Lung (tissue), 11 donors: ENCODE measurements at regions not wholly inside any gene's neighbourhood (a gene's known extent, or its start where the extent isn't known, plus 50 kb on each side); places are given as distances from the start of the nearest gene placed in this dataset.
A peak's percentile ranks its signal among the peaks of the same experiment; 100 is the strongest.
"Not testable (repeated sequence)": the region's sequence is repeated elsewhere in the genome, so short reads cannot be mapped to it uniquely, and the experiment has no call there.

Experiments
- ATAC-seq: fragments of 200-7000 bp; cut with Tn5 transposase; one replicate; pipeline ENCODE4 v1.9.1; 2020; ENCODE audit warnings: moderate number of reproducible peaks; ENCODE audit not compliant: insufficient read depth, low FRiP score
- DNase-seq, 3 donors: peaks; one replicate each; pipeline ENCODE4 v3.0.0-alpha.2; 2013 to 2017
- H3K27ac ChIP-seq, 2 donors: one replicate each; pipeline ENCODE4 v1.5.1; 2013; ENCODE audit warnings: mild to moderate bottlenecking in 2 of 2, moderate library complexity in 2 of 2, control low read depth in 1 of 2, inconsistent platforms in 1 of 2, low read depth in 1 of 2, low read length in 1 of 2
- H3K27me3 ChIP-seq, 3 donors: one replicate each; pipeline ENCODE4 v1.5.1; 2013; ENCODE audit warnings: low read length in 2 of 3; ENCODE audit not compliant: control insufficient read depth in 3 of 3, insufficient read depth in 3 of 3
- H3K36me3 ChIP-seq, 4 donors: one replicate each; pipeline ENCODE4 v1.5.1; 2013; ENCODE audit warnings: low read length in 4 of 4, mild to moderate bottlenecking in 1 of 4, moderate library complexity in 1 of 4; ENCODE audit not compliant: control insufficient read depth in 4 of 4, insufficient read depth in 4 of 4
- H3K4me1 ChIP-seq, 5 donors: one replicate each; pipeline ENCODE4 v1.5.1; 2013; ENCODE audit warnings: low read length in 5 of 5, mild to moderate bottlenecking in 2 of 5, moderate library complexity in 1 of 5; ENCODE audit not compliant: control insufficient read depth in 5 of 5, insufficient read depth in 5 of 5
- H3K4me3 ChIP-seq: one replicate; pipeline ENCODE4 v1.5.1; 2013; ENCODE audit warnings: mild to moderate bottlenecking, control low read depth, moderate library complexity
- H3K9ac ChIP-seq, 2 donors: one replicate each; pipeline ENCODE4 v1.5.1; 2013; ENCODE audit warnings: low read length in 2 of 2, control low read depth in 1 of 2; ENCODE audit not compliant: insufficient read depth in 1 of 2
- H3K9me3 ChIP-seq, 4 donors: one replicate each; pipeline ENCODE4 v1.5.1; 2013; ENCODE audit warnings: low read length in 3 of 4, mild to moderate bottlenecking in 1 of 4, moderate library complexity in 1 of 4; ENCODE audit not compliant: control insufficient read depth in 4 of 4, insufficient read depth in 3 of 4
- WGBS, 2 donors: extraction: QIAGEN DNeasy Blood & Tissue Kit; methylation state at CpG; one replicate each; pipeline ENCODE4 v1.1.7; 2013; 5-methylcytosine and 5-hydroxymethylcytosine counted together
- TF ChIP-seq, protein P1 (sequence below): IDR thresholded peaks from 2 replicates; pipeline ENCODE4 v1.5.1; 2012; ENCODE audit warnings: mild to moderate bottlenecking; ENCODE audit errors: control extremely low read depth, extremely low read depth
- donor health status: control.
- donor health status: control.
- donor health status: Bipolar disorder and iron deficiency.
- donor health status: healthy.
- donor health status: DM: yes; HTN: yes; CAD: no.

- no peaks in the 10 kb centered on the region for H3K4me1 ChIP-seq
- H3K27ac ChIP-seq = no peak overlapping the region
- ATAC-seq (no peak), DNase-seq (no peak)
- H3K9me3 ChIP-seq = peaks cover 0 to 3% (median 0%) of the 10 kb centered on the region in 4 donors
- no peak overlapping the region for H3K4me3 ChIP-seq
- no peaks in the 10 kb centered on the region for H3K36me3 ChIP-seq
- no peak overlapping the region for H3K9ac ChIP-seq
- no peaks in the 10 kb centered on the region for H3K27me3 ChIP-seq
- TF ChIP-seq, protein P1, sequence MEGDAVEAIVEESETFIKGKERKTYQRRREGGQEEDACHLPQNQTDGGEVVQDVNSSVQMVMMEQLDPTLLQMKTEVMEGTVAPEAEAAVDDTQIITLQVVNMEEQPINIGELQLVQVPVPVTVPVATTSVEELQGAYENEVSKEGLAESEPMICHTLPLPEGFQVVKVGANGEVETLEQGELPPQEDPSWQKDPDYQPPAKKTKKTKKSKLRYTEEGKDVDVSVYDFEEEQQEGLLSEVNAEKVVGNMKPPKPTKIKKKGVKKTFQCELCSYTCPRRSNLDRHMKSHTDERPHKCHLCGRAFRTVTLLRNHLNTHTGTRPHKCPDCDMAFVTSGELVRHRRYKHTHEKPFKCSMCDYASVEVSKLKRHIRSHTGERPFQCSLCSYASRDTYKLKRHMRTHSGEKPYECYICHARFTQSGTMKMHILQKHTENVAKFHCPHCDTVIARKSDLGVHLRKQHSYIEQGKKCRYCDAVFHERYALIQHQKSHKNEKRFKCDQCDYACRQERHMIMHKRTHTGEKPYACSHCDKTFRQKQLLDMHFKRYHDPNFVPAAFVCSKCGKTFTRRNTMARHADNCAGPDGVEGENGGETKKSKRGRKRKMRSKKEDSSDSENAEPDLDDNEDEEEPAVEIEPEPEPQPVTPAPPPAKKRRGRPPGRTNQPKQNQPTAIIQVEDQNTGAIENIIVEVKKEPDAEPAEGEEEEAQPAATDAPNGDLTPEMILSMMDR = no peak
- WGBS, 2 donors = 89 to 92% methylated on average over 7 of the region's 7 CpGs
Measured at GRCh38 chr7:115793958-115794702, 236.4 kb downstream of the TFEC start.

GRCh38 chr7:115789901-115790300, 240.7 kb downstream of the TFEC start:
- DNase-seq = no peak
- TF ChIP-seq, protein P1 = no peak
- Histone ChIP-seq H3K36me3 (no peaks in the 10 kb centered on the region), H3K9ac (no peak overlapping the region), H3K4me3 (no peak overlapping the region), H3K9me3 (peaks cover 0 to 3% (median 0%) of the 10 kb centered on the region in 4 donors), H3K27ac (no peak overlapping the region), H3K4me1 (no peaks in the 10 kb centered on the region), H3K27me3 (no peaks in the 10 kb centered on the region)
- no peak for ATAC-seq
- WGBS, 2 donors = 90 to 93% methylated on average over 27 of the region's 27 CpGs

DNA sequence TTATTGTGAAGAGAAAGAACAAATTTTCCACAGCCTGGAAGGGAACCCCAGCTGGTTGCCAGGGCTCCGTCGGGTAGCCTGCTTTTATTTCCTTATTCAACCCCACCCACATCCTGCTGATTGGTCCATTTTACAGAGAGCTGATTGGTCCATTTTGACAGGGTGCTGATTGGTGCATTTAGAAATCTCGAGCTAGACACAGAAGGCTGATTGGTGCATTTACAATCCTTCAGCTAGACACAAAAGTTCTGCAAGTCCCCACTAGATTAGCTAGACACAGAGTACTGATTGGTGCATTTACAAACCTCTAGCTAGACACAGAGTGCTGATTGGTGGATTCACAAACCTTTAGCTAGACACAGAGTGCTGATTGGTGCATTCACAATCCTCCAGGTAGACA, 241.1 kb downstream of the TFEC start:
- not testable (repeated sequence) for H3K4me1 ChIP-seq, H3K27me3 ChIP-seq, H3K4me3 ChIP-seq, H3K36me3 ChIP-seq, DNase-seq, H3K27ac ChIP-seq, H3K9me3 ChIP-seq, H3K9ac ChIP-seq, ATAC-seq
- 85 to 86% methylated on average over 3 of the region's 3 CpGs for WGBS, 2 donors

DNA sequence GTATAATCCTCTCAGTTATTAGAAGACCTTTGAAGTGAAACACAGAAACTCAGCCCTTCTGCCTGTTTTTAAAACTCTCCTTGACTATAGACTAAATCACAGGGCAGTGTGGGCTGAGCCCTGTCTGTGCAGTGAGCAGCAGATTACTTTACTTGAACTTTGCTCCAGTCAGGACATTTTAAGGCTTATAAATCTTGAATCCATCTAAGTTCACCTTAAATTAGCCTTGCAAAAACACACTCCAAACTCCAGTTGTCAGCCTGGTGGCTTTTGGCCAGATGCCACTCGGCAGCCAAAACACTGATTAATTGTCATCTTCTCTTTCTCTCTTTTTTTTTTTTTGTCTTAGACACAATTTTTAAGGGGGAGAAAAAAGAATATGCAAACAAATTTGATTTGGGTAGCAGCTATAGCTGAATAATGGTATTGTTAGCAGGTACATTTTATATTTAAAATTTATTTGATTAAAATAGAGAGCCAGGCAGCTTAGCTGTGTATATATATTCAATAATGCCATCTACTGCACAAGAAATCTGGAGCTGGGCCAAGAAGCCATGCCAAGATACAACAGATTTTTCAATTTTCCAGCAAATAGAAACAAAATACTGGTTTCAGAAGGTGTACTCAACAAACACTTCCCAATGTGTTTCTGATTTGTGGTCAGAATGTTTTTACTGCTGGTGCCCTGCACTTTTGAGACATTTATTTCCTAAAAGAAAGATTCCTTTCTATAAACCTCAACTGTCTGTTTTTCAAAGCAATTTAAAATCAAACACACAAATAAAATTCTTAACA, 247.7 kb downstream of the TFEC start:
- ATAC-seq = no peak
- Histone ChIP-seq H3K4me1 (peaks cover 0 to 17% (median 0%) of the 10 kb centered on the region in 5 donors), H3K27ac (no peak overlapping the region), H3K9ac (no peak overlapping the region), H3K27me3 (no peaks in the 10 kb centered on the region), H3K9me3 (no peaks in the 10 kb centered on the region), H3K4me3 (no peak overlapping the region), H3K36me3 (no peaks in the 10 kb centered on the region)
- TF ChIP-seq, protein P1 = no peak
- peak; percentile 18 to 54 (median 49) for DNase-seq
- 16 to 26% methylated on average over 1 of the region's 1 CpG for WGBS, 2 donors
